D721Med (cell line): ENCODE measurements at regions not wholly inside any gene's neighbourhood (a gene's known extent, or its start where the extent isn't known, plus 50 kb on each side); places are given as distances from the start of the nearest gene placed in this dataset.

Source experiments
- DNase-seq: peaks from one replicate; pipeline ENCODE4 v3.0.0; 2011; ENCODE audit warnings: low spot score; ENCODE audit not compliant: insufficient read length
- FAIRE-seq: peaks from 2 replicates; lab custom pipeline; 2011; peaks lifted over from hg19 to GRCh38; lab: Jason Lieb, UNC
- CTCF ChIP-seq: IDR thresholded peaks from 2 replicates; pipeline ENCODE4 v1.5.1; 2012; ENCODE audit warnings: mild to moderate bottlenecking, control low read depth; ENCODE audit not compliant: insufficient read depth; ENCODE audit errors: missing control alignments

- no peak for FAIRE-seq
Observed at GRCh38 chrX:128769495-128769894, 717.3 kb upstream of the ACTRT1 start.

GRCh38 chrX:128759745-128760144, 707.5 kb upstream of the ACTRT1 start:
- DNase-seq (no peak), FAIRE-seq (no peak)
- TF ChIP-seq CTCF, result no peak

More at GRCh38 chrX:128769495-128769894, 717.3 kb upstream of the ACTRT1 start:
- TF ChIP-seq CTCF, result no peak
- DNase-seq, result no peak

- DNase-seq (no peak), FAIRE-seq (no peak)
- no peak for TF ChIP-seq CTCF
Observed at GRCh38 chrX:128759177-128759576, 707.0 kb upstream of the ACTRT1 start.

GRCh38 chrX:128754130-128754529, 701.9 kb upstream of the ACTRT1 start:
- no peak for FAIRE-seq
- TF ChIP-seq CTCF, result no peak
- DNase-seq, result no peak

GRCh38 chrX:128739539-128739938, 687.3 kb upstream of the ACTRT1 start:
- no peak for TF ChIP-seq CTCF
- DNase-seq (no peak), FAIRE-seq (no peak)

- DNase-seq (no peak), FAIRE-seq (peak; percentile 29)
- no peak for TF ChIP-seq CTCF
Observed at GRCh38 chrX:128728943-128729342, 676.7 kb upstream of the ACTRT1 start.

GRCh38 chrX:128717635-128718578, 665.7 kb upstream of the ACTRT1 start:
- FAIRE-seq (no peak), DNase-seq (no peak)
- no peak for TF ChIP-seq CTCF
